ENCODE measurements at regions not wholly inside any gene's neighbourhood (a gene's known extent, or its start where the extent isn't known, plus 50 kb on each side); places are given as distances from the start of the nearest gene placed in this dataset.

- H3K9me3 Mint-ChIP-seq, result peaks cover 9 to 19% (median 11%) of the 10 kb centered on the region in 7 donors
Observed at GRCh38 chr4:56212774-56213173, 174.5 kb downstream of the AASDH start.

GRCh38 chr4:56211202-56211601 is 176.1 kb downstream of the AASDH start:
- ATAC-seq (ENCODE audit: low read depth in 2 of 2), result no peak
- Mint-ChIP-seq H3K4me1 (no peaks in the 10 kb centered on the region), H3K27me3 (no peaks in the 10 kb centered on the region), H3K4me3 (no peak overlapping the region), H3K9me3 (peaks cover 9 to 19% (median 11%) of the 10 kb centered on the region in 7 donors), H3K36me3 (peaks cover 0 to 14% of the 10 kb centered on the region in 2 donors), H3K27ac (peak overlapping the region in 1 of 6 donors; percentile 61)
- no peak for DNase-seq

More at GRCh38 chr4:56212774-56213173, 174.5 kb downstream of the AASDH start:
- peaks cover 0 to 14% of the 10 kb centered on the region in 2 donors for H3K36me3 Mint-ChIP-seq
- H3K27ac Mint-ChIP-seq, result no peak overlapping the region
- no peaks in the 10 kb centered on the region for H3K27me3 Mint-ChIP-seq
- peak overlapping the region in 1 of 8 donors; percentile 18 for H3K4me3 Mint-ChIP-seq
- DNase-seq (no peak), ATAC-seq (ENCODE audit: low read depth in 2 of 2) (no peak)
- no peaks in the 10 kb centered on the region for H3K4me1 Mint-ChIP-seq

GRCh38 chr4:56210397-56210796 is 176.9 kb downstream of the AASDH start:
- no peak overlapping the region for H3K27ac Mint-ChIP-seq
- ATAC-seq (ENCODE audit: low read depth in 2 of 2) (no peak), DNase-seq (no peak)
- H3K27me3 Mint-ChIP-seq, result no peaks in the 10 kb centered on the region
- H3K36me3 Mint-ChIP-seq, result peaks cover 0 to 14% of the 10 kb centered on the region in 2 donors
- H3K9me3 Mint-ChIP-seq, result peaks cover 9 to 19% (median 11%) of the 10 kb centered on the region in 7 donors
- H3K4me3 Mint-ChIP-seq, result no peak overlapping the region
- H3K4me1 Mint-ChIP-seq, result no peaks in the 10 kb centered on the region

GRCh38 chr4:56209767-56210166 is 177.5 kb downstream of the AASDH start:
- H3K4me3 Mint-ChIP-seq, result no peak overlapping the region
- ATAC-seq (ENCODE audit: low read depth in 2 of 2), result no peak
- no peak overlapping the region for H3K27ac Mint-ChIP-seq
- DNase-seq, result no peak
- H3K9me3 Mint-ChIP-seq, result peaks cover 9 to 19% (median 11%) of the 10 kb centered on the region in 7 donors
- peaks cover 0 to 14% of the 10 kb centered on the region in 2 donors for H3K36me3 Mint-ChIP-seq
- no peaks in the 10 kb centered on the region for H3K27me3 Mint-ChIP-seq
- H3K4me1 Mint-ChIP-seq, result no peaks in the 10 kb centered on the region

- ATAC-seq (ENCODE audit: low read depth in 2 of 2) (no peak), DNase-seq (no peak)
- H3K27me3 Mint-ChIP-seq, result no peaks in the 10 kb centered on the region
- no peak overlapping the region for H3K27ac Mint-ChIP-seq
- H3K4me1 Mint-ChIP-seq, result no peaks in the 10 kb centered on the region
- peaks cover 9 to 19% (median 11%) of the 10 kb centered on the region in 7 donors for H3K9me3 Mint-ChIP-seq
- peaks cover 0 to 14% of the 10 kb centered on the region in 2 donors for H3K36me3 Mint-ChIP-seq
- no peak overlapping the region for H3K4me3 Mint-ChIP-seq
Observed at GRCh38 chr4:56208103-56208502, 179.2 kb downstream of the AASDH start.

GRCh38 chr4:56206258-56206657 is 181.0 kb downstream of the AASDH start:
- H3K4me3 Mint-ChIP-seq, result peak overlapping the region in 1 of 8 donors; percentile 34
- no peak overlapping the region for H3K27ac Mint-ChIP-seq
- H3K36me3 Mint-ChIP-seq, result peaks cover 0 to 7% of the 10 kb centered on the region in 2 donors
- peaks cover 2 to 12% (median 4%) of the 10 kb centered on the region in 7 donors for H3K9me3 Mint-ChIP-seq
- H3K4me1 Mint-ChIP-seq, result no peaks in the 10 kb centered on the region
- no peak for ATAC-seq (ENCODE audit: low read depth in 2 of 2)
- no peaks in the 10 kb centered on the region for H3K27me3 Mint-ChIP-seq
- no peak for DNase-seq

- Mint-ChIP-seq H3K9me3 (no peaks in the 10 kb centered on the region), H3K4me3 (no peak overlapping the region), H3K36me3 (no peaks in the 10 kb centered on the region), H3K27me3 (no peaks in the 10 kb centered on the region), H3K27ac (no peak overlapping the region), H3K4me1 (no peaks in the 10 kb centered on the region)
- DNase-seq (no peak), ATAC-seq (ENCODE audit: low read depth in 2 of 2) (no peak)
Observed at GRCh38 chr4:56200275-56200674, 187.0 kb downstream of the AASDH start.

GRCh38 chr4:56198265-56198664 is 189.0 kb downstream of the AASDH start:
- no peaks in the 10 kb centered on the region for H3K9me3 Mint-ChIP-seq
- H3K36me3 Mint-ChIP-seq, result no peaks in the 10 kb centered on the region
- no peak overlapping the region for H3K4me3 Mint-ChIP-seq
- DNase-seq (no peak), ATAC-seq (ENCODE audit: low read depth in 2 of 2) (no peak)
- no peaks in the 10 kb centered on the region for H3K27me3 Mint-ChIP-seq
- H3K27ac Mint-ChIP-seq, result no peak overlapping the region
- no peaks in the 10 kb centered on the region for H3K4me1 Mint-ChIP-seq

- no peaks in the 10 kb centered on the region for H3K27me3 Mint-ChIP-seq
- ATAC-seq (ENCODE audit: low read depth in 2 of 2) (no peak), DNase-seq (no peak)
- H3K9me3 Mint-ChIP-seq, result no peaks in the 10 kb centered on the region
- H3K36me3 Mint-ChIP-seq, result no peaks in the 10 kb centered on the region
- no peaks in the 10 kb centered on the region for H3K4me1 Mint-ChIP-seq
- no peak overlapping the region for H3K27ac Mint-ChIP-seq
- H3K4me3 Mint-ChIP-seq, result no peak overlapping the region
Observed at GRCh38 chr4:56197387-56197786, 189.9 kb downstream of the AASDH start.

GRCh38 chr4:56195025-56195424 is 192.3 kb downstream of the AASDH start:
- Mint-ChIP-seq H3K36me3 (peaks cover 0 to 7% of the 10 kb centered on the region in 2 donors), H3K9me3 (peaks cover 0 to 5% (median 2%) of the 10 kb centered on the region in 7 donors), H3K27me3 (no peaks in the 10 kb centered on the region), H3K27ac (no peak overlapping the region), H3K4me1 (no peaks in the 10 kb centered on the region), H3K4me3 (no peak overlapping the region)
- DNase-seq, result no peak
- ATAC-seq (ENCODE audit: low read depth in 2 of 2), result no peak

GRCh38 chr4:56191534-56191933 is 195.8 kb downstream of the AASDH start:
- DNase-seq (no peak), ATAC-seq (ENCODE audit: low read depth in 2 of 2) (no peak)
- no peak overlapping the region for H3K4me3 Mint-ChIP-seq
- H3K4me1 Mint-ChIP-seq, result no peaks in the 10 kb centered on the region
- peaks cover 0 to 7% of the 10 kb centered on the region in 2 donors for H3K36me3 Mint-ChIP-seq
- no peak overlapping the region for H3K27ac Mint-ChIP-seq
- H3K9me3 Mint-ChIP-seq, result peaks cover 0 to 5% (median 2%) of the 10 kb centered on the region in 7 donors
- H3K27me3 Mint-ChIP-seq, result no peaks in the 10 kb centered on the region

GRCh38 chr4:56187688-56188087 is 199.6 kb downstream of the AASDH start:
- Mint-ChIP-seq H3K4me1 (peaks cover 10 to 16% (median 10%) of the 10 kb centered on the region in 3 donors), H3K9me3 (peaks cover 0 to 6% (median 2%) of the 10 kb centered on the region in 7 donors), H3K4me3 (no peak overlapping the region), H3K36me3 (peaks cover 0 to 7% of the 10 kb centered on the region in 2 donors), H3K27ac (no peak overlapping the region), H3K27me3 (no peaks in the 10 kb centered on the region)
- ATAC-seq (ENCODE audit: low read depth in 2 of 2) (no peak), DNase-seq (no peak)

- DNase-seq, result no peak
- peaks cover 10 to 19% (median 10%) of the 10 kb centered on the region in 3 donors for H3K4me1 Mint-ChIP-seq
Observed at GRCh38 chr4:56186808-56187523, 200.3 kb downstream of the AASDH start.

GRCh38 chr4:56185901-56186300 is 201.4 kb downstream of the AASDH start:
- Mint-ChIP-seq H3K4me1 (peaks cover 10 to 19% (median 10%) of the 10 kb centered on the region in 3 donors), H3K27me3 (no peaks in the 10 kb centered on the region), H3K4me3 (peak overlapping the region in 1 of 8 donors; percentile 3), H3K27ac (no peak overlapping the region), H3K9me3 (peaks cover 0 to 2% (median 0%) of the 10 kb centered on the region in 7 donors), H3K36me3 (no peaks in the 10 kb centered on the region)
- no peak for DNase-seq
- no peak for ATAC-seq (ENCODE audit: low read depth in 2 of 2)

More at GRCh38 chr4:56186808-56187523, 200.3 kb downstream of the AASDH start:
- H3K27ac Mint-ChIP-seq, result no peak overlapping the region
- peaks cover 0 to 6% (median 2%) of the 10 kb centered on the region in 7 donors for H3K9me3 Mint-ChIP-seq
- ATAC-seq (ENCODE audit: low read depth in 2 of 2), result no peak
- peaks cover 0 to 7% of the 10 kb centered on the region in 2 donors for H3K36me3 Mint-ChIP-seq
- H3K27me3 Mint-ChIP-seq, result no peaks in the 10 kb centered on the region
- H3K4me3 Mint-ChIP-seq, result no peak overlapping the region

Measured in naive B cell (primary cell).